RKO (cell line): ENCODE measurements at regions not wholly inside any gene's neighbourhood (a gene's known extent, or its start where the extent isn't known, plus 50 kb on each side); places are given as distances from the start of the nearest gene placed in this dataset.
"Not testable (repeated sequence)": the region's sequence is repeated elsewhere in the genome, so short reads cannot be mapped to it uniquely, and the experiment has no call there.

Experiments
- DNase-seq: peaks from one replicate; pipeline ENCODE4 v3.0.0-alpha.2; 2016; ENCODE audit warnings: low spot score

GRCh38 chrX:81857192-81857591 is 655.3 kb downstream of the SH3BGRL start:
- DNase-seq, result no peak

- no peak for DNase-seq
Measured at GRCh38 chrX:81866873-81867272, 665.0 kb downstream of the SH3BGRL start.

- no peak for DNase-seq
Measured at GRCh38 chrX:81868979-81869378, 667.1 kb downstream of the SH3BGRL start.

DNA sequence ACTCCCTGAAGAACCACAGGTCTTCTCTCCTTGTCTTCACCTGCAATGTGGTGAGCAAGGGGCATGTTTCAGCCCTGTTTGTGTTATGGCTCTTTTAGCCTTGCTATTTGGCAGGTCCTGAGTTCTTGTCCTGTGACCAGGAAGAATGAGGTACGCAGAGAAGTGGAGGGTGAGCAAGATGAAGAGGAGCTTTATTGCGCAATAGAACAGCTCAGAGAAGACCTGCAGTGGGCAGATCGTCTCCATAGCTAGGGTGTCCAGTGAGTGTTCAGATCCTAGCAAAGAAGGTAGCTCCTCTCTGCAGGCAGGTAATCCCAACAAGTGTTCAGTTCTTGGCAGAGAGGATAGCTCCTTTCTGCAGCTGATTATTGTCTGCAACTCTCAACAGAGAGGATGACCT is 672.9 kb downstream of the SH3BGRL start:
- DNase-seq, result no peak

DNA sequence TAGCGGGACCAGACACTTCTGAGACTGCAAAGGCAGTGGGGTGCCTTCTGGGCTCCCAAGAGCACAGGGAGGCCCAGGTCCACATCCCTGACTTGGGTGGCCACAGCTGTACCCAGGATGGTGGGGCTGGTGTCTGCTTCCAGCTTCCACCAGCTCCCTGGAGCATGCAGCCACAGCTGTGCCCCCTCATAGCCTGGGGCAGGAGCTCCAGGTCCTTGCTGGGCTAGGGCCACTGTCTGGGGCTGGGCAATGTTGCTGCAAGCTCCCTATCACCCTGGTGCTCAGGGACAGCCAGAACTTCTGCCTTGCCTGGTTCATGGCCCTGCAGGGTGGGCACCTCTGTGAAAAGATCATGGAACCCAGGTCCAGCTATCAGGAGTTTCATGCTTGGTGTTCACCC is 673.9 kb downstream of the SH3BGRL start:
- no peak for DNase-seq

DNA sequence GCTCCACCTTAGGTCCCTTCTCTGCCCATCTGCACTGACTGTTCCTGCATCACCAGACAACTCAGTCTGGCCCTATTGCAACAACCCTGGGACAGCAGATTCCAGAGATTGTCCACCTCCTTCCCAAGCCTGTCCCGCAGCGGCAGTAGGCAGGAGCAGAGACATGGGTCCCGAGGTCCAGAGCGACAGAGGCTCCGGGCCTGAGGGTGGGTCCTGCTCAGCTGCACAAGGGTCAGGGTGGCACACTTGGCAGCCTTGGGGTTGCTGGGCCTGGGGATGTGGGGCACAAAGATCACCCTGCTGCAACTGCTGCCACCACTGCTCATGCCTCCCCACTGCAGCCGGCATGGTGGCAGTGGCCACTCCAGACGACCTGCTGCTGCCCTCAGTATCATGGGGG is 674.5 kb downstream of the SH3BGRL start:
- no peak for DNase-seq

DNA sequence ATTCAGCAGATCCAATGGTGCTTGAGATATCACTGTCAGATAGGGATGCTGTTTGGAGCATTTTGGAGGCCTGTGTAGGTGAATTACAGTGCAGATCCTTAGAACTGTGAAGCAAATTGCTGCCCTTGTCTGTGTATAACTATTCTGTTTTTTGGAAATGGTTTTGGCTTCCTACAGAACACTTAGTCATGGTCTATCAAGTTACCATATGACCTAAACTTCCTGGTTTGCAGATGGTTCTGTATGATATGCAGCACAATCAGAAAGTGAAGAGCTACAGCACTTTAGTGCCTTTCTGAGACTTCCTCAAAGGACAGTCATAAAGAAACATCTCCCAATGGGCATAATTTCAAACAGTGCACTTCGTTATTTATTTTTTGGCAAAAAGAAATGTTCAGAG is 688.6 kb downstream of the SH3BGRL start:
- DNase-seq, result no peak

DNA sequence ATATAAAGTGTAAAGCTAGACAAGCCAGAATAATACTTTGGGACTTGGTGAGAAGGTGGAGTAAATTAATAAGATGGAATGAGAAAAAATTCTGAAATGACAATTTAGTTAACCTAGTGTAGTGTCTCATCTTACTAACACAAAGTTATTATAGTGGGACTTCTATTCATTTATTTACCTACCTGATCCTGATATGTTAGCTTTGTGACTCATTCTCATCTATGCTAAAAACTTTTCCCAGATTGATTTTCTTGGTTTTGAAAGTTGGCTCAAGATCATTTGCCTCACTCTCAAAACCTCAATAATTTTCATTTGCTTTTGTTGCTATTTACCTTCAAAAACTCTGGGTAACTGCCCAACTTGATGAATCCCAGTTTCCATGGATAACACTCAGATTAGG is 698.6 kb downstream of the SH3BGRL start:
- DNase-seq, result no peak

GRCh38 chrX:81925812-81926211 is 723.9 kb downstream of the SH3BGRL start:
- DNase-seq, result no peak

DNA sequence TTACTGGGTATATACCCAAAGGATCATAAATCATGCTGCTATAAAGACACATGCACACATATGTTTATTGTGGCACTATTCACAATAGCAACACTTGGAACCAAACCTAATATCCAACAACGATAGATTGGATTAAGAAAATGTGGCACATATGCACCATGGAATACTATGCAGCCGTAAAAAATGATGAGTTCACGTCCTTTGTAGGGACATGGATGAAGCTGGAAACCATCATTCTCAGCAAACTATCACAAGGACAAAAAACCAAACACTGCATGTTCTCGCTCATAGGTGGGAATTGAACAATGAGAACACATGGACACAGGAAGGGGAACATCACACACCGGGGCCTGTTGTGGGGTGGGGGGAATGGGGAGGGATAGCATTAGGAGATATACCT is 744.0 kb downstream of the SH3BGRL start:
- not testable (repeated sequence) for DNase-seq

GRCh38 chrX:81957318-81957717 is 755.4 kb downstream of the SH3BGRL start:
- DNase-seq, result no peak

DNA sequence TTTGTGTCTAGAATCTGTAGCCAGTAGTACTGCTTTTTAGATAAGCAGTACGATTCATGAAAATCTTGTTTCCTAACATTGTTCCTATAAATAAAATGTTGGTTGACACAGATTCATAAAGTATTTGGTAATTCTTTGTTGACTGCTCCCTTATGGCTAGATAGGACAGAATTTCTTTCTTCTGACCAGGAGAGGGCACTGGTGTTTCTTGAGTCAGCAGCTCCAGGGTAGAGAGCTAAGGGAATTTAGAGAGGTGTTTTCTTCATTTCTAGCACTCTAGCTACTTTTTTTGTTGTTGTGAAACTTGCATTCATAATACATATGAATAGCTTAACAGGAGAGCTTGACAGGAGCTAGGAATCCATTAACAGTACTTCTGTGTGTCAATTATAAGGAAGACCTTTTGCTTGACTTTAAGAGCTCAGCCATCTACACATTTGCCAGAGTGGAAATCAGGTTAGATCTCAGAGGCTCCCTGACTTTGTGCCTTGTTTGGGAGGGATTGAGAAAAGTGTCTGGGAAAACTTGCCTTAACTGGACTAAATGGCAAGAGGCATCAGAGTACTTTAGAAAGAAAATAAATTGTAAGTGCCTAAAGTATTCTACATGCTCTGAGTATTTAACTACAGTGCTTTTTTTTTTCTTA is 756.1 kb downstream of the SH3BGRL start:
- DNase-seq, result peak; percentile 67

GRCh38 chrX:81959964-81960363 is 758.1 kb downstream of the SH3BGRL start:
- no peak for DNase-seq

GRCh38 chrX:81974413-81974812 is 772.5 kb downstream of the SH3BGRL start:
- DNase-seq, result not testable (repeated sequence)

DNA sequence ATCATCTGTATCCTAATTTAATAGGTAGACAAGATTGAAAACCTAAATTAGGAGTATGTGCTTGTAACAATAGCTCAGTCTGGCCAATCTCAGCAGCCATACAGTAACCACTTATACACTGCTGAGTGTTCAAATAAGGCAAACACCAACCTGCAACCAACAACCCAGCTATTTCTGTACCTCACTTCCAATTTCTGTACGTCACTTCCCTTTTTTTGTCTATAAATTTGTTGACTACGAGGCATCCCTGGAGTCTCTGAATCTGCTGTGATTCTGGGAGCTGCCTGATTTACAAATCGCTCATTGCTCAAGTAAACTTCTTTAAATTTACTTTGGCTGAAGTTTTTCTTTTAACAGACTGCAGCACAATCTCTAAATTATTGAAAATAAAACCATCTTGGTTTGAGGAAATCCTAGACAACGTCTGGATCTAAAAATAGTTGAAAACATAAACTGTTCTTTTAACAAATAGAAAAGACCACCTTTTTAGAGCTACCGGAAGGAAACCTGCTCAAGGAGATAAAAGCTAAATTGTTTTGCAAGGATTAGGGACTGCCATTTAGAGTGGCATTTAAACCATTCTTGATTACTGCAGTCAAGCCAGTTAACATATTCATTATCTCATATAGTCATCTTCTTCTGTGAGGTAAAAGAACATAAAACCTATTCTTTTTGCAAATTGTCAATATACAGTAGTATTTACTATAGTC is 778.1 kb downstream of the SH3BGRL start:
- no peak for DNase-seq

GRCh38 chrX:81987217-81987616 is 785.3 kb downstream of the SH3BGRL start:
- DNase-seq, result not testable (repeated sequence)

DNA sequence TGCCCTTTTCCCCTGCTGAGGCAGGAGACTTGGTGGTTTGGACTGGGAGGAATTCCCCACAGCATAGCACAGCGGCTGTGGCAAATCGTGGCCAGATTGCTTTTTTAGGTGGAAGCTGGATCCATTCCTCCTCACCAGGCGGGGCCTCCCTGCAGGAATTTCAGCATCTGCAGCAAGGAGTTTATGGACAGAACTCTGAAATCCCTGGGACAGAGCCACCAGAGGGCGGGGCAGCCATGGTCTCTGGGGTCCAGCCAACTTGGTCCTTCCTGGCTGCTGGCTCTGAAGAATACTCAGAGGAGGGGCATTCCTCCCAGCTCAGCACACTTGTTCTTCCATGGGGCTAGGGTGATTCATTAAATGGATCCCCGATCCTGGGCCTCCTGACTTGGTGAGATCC is 794.3 kb downstream of the SH3BGRL start:
- DNase-seq, result no peak

GRCh38 chrX:82029571-82030218 is 827.8 kb downstream of the SH3BGRL start:
- DNase-seq, result no peak

- DNase-seq, result no peak
Measured at GRCh38 chrX:82031250-82031649, 829.3 kb downstream of the SH3BGRL start.

- no peak for DNase-seq
Measured at GRCh38 chrX:82038793-82039192, 836.9 kb downstream of the SH3BGRL start.

GRCh38 chrX:82041034-82041433 is 839.1 kb downstream of the SH3BGRL start:
- no peak for DNase-seq

- no peak for DNase-seq
Measured at GRCh38 chrX:82058728-82059127, 856.8 kb downstream of the SH3BGRL start.

DNA sequence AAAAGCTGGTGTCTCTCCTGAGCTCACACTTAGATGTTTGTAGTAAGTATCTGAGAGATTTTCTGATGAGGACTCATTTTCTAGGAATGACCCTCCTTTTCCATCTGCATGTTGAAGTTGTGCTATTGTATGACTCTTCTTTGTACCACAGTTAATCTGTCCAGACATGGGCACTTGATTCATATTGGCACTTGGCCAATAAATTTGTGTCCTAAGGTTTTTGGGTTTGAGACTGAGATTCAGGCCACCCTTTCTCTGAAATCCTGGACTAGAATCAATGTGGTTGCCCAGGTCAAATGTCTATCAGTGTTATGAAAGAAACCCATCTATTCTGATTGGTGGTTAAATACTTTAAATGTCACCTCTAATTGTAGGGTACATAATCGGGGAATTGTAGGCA is 869.0 kb downstream of the SH3BGRL start:
- DNase-seq, result no peak
